CD4-positive, alpha-beta T cell (primary cell): ENCODE measurements at regions not wholly inside any gene's neighbourhood (a gene's known extent, or its start where the extent isn't known, plus 50 kb on each side); places are given as distances from the start of the nearest gene placed in this dataset.

Experiments used
- ATAC-seq: fragments of 200-7000 bp; cut with Tn5 transposase; one replicate; pipeline ENCODE4 v1.10.0; 2022; ENCODE audit warnings: mild to moderate bottlenecking; ENCODE audit not compliant: poor library complexity
- CTCF ChIA-PET: fragments of 350-600 bp; sonication (Branson Sonifier 250); formaldehyde crosslinking; loops from one replicate; lab custom pipeline; 2021; ENCODE audit warnings: antibody characterized with exemption, inconsistent platforms; lab: Charles Lee
- POLR2A ChIA-PET: fragments of 350-600 bp; sonication (Branson Sonifier 250); formaldehyde crosslinking; loops from one replicate; lab custom pipeline; 2021; ENCODE audit warnings: antibody characterized with exemption, inconsistent platforms; lab: Charles Lee
- DNase-seq, 14 experiments: peaks; one replicate each; pipeline ENCODE4 v3.0.0-alpha.2; 2013 to 2020; ENCODE audit warnings: mixed read lengths in 2 of 14
- H3K27ac ChIP-seq, 2 donors: one replicate each; pipeline versions ENCODE4 v1.5.1 to v1.7.0; 2013; ENCODE audit warnings: low read length in 2 of 2, low read depth in 1 of 2, mild to moderate bottlenecking in 1 of 2
- H3K27me3 ChIP-seq, 2 experiments: 1 replicate in 1 of 2; 2 replicates in 1 of 2; pipeline versions ENCODE4 v1.6.1 to v1.7.0; 2013; ENCODE audit warnings: low read length in 2 of 2, control low read depth in 1 of 2, mild to moderate bottlenecking in 1 of 2, moderate library complexity in 1 of 2; ENCODE audit not compliant: insufficient read depth in 2 of 2, control insufficient read depth in 1 of 2
- H3K36me3 ChIP-seq: one replicate; pipeline ENCODE4 v1.6.1; 2013; ENCODE audit warnings: low read length, control low read depth; ENCODE audit not compliant: insufficient read depth
- H3K4me1 ChIP-seq: one replicate; pipeline ENCODE4 v1.6.1; 2013; ENCODE audit warnings: low read length, control low read depth; ENCODE audit not compliant: insufficient read depth
- H3K4me3 ChIP-seq: one replicate; pipeline ENCODE4 v1.5.1; 2013; ENCODE audit warnings: mild to moderate bottlenecking, low read length, moderate library complexity
- H3K9me3 ChIP-seq, 2 experiments: 1 replicate in 1 of 2; 2 replicates in 1 of 2; pipeline versions ENCODE4 v1.6.1 to v1.7.0; 2013; ENCODE audit warnings: low read length in 2 of 2, mild to moderate bottlenecking in 2 of 2, control low read depth in 1 of 2, moderate library complexity in 1 of 2; ENCODE audit not compliant: control insufficient read depth in 1 of 2, insufficient read depth in 1 of 2
- H3K27ac Mint-ChIP-seq: one replicate; pipeline ENCODE4 v1.8.0; 2020; ENCODE audit warnings: mixed read lengths
- H3K27me3 Mint-ChIP-seq: one replicate; pipeline ENCODE4 v1.8.0; 2021; ENCODE audit warnings: mixed read lengths
- H3K36me3 Mint-ChIP-seq: one replicate; pipeline ENCODE4 v1.8.0; 2021; ENCODE audit warnings: low read depth, mixed read lengths
- H3K4me1 Mint-ChIP-seq: one replicate; pipeline ENCODE4 v1.8.0; 2021; ENCODE audit warnings: low read depth, mixed read lengths
- H3K4me3 Mint-ChIP-seq: one replicate; pipeline ENCODE4 v1.8.0; 2020; ENCODE audit warnings: mild to moderate bottlenecking, mixed read lengths
- H3K9me3 Mint-ChIP-seq: one replicate; pipeline ENCODE4 v1.8.0; 2020; ENCODE audit warnings: mixed read lengths
- intact Hi-C, 2 experiments: fragments of 100-400 bp; cut with DNase I in 1 of 2; cut with micrococcal nuclease in 1 of 2; formaldehyde crosslinking; loops; one replicate each; pipeline versions ENCODE4 v1.15.1 to v1.9.0; 2023 to 2025; cut with DNase I, micrococcal nuclease
- TF ChIP-seq, protein P1 (sequence below): fragments of 200-600 bp; IDR thresholded peaks from one replicate; pipeline ENCODE4 v1.8.0; 2022; ENCODE audit warnings: antibody characterized with exemption, mild to moderate bottlenecking

DNA sequence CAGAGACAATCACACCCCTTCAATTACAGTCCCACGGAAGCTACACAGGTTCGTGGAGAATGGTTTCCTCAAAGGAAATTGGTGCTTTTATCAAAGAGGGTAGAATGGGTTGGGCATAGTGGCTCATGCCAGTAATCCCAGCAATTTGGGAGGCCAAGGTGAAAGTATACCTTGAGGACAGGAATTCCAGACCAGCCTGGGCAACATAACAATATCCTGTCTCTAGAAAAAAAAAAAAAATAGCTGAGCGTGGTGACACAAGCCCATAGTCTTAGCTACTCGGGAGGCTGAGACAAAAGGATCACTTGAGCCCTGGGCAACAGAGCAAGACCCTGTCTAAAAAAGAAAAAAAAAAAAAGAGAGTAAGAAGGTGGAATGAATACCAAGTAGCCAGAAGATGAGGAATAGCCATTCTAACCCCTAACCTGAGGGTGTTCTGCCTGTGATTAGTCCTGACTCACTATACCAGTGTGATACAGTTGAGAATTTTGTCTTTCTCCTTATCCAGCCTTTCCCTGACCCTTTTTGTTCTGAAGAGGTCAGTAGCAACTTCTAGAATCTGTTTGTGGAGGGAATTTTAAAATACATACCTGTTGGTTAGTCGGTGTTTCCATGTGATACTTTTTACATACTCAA is 283.2 kb downstream of the MREG start:
- TF ChIP-seq, protein P1, sequence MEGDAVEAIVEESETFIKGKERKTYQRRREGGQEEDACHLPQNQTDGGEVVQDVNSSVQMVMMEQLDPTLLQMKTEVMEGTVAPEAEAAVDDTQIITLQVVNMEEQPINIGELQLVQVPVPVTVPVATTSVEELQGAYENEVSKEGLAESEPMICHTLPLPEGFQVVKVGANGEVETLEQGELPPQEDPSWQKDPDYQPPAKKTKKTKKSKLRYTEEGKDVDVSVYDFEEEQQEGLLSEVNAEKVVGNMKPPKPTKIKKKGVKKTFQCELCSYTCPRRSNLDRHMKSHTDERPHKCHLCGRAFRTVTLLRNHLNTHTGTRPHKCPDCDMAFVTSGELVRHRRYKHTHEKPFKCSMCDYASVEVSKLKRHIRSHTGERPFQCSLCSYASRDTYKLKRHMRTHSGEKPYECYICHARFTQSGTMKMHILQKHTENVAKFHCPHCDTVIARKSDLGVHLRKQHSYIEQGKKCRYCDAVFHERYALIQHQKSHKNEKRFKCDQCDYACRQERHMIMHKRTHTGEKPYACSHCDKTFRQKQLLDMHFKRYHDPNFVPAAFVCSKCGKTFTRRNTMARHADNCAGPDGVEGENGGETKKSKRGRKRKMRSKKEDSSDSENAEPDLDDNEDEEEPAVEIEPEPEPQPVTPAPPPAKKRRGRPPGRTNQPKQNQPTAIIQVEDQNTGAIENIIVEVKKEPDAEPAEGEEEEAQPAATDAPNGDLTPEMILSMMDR, result no peak
- ATAC-seq (no peak), DNase-seq (no peak)
- ChIA-PET CTCF (no interaction called here), POLR2A (no interaction called here)
- Histone ChIP-seq H3K9me3 (no peaks in the 10 kb centered on the region), H3K27ac (no peak overlapping the region), H3K4me3 (no peak overlapping the region), H3K36me3 (no peaks in the 10 kb centered on the region), H3K27me3 (no peaks in the 10 kb centered on the region), H3K4me1 (no peaks in the 10 kb centered on the region)
- intact Hi-C loops, result loop anchor here in 1 of 2 experiments (10.0 kb wide), 1 partner anchor 145 kb away; no protein-coding TSS in a partner anchor
- Mint-ChIP-seq H3K36me3 (no peaks in the 10 kb centered on the region), H3K4me1 (peaks cover 6% of the 10 kb centered on the region), H3K4me3 (no peak overlapping the region), H3K27ac (no peak overlapping the region), H3K9me3 (no peaks in the 10 kb centered on the region), H3K27me3 (no peaks in the 10 kb centered on the region)

DNA sequence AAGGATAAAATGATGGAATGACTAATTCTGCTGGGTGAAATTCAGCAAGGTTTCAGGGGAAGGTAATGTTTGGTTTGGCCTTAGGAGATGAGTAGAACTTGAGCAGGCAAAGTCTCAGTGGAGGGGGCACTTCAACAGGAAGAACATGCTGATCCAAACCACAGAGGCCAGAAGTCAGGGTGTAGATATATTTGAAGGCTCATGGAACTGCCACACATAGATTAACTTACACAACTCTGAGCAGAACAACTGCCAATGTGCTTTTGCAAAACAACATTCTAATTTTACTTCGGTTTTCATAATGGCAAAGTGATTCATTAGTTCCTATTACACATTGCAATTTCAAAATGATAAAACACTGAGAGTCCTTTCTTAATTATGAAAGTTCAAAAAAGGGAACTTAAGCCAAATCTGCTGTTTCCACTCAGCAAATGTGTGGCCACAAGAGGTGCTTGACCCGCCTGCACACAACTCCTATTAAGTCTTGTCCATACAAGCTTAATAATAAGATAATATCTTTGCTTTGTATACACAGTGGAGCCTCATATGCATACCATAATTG is 284.8 kb downstream of the MREG start:
- Mint-ChIP-seq H3K4me3 (no peak overlapping the region), H3K27me3 (no peaks in the 10 kb centered on the region), H3K36me3 (no peaks in the 10 kb centered on the region), H3K9me3 (no peaks in the 10 kb centered on the region), H3K4me1 (peaks cover 6% of the 10 kb centered on the region), H3K27ac (no peak overlapping the region)
- Histone ChIP-seq H3K4me1 (no peaks in the 10 kb centered on the region), H3K9me3 (no peaks in the 10 kb centered on the region), H3K4me3 (no peak overlapping the region), H3K36me3 (no peaks in the 10 kb centered on the region), H3K27ac (no peak overlapping the region), H3K27me3 (no peaks in the 10 kb centered on the region)
- DNase-seq (peak in 3 of 14 experiments; percentile 11 to 39 (median 31)), ATAC-seq (no peak)
- CTCF ChIA-PET, result no interaction called here
- TF ChIP-seq, protein P1, result no peak
- POLR2A ChIA-PET, result no interaction called here
- intact Hi-C loops, result loop anchor here in 1 of 2 experiments (10.0 kb wide), 1 partner anchor 144 kb away; no protein-coding TSS in a partner anchor

DNA sequence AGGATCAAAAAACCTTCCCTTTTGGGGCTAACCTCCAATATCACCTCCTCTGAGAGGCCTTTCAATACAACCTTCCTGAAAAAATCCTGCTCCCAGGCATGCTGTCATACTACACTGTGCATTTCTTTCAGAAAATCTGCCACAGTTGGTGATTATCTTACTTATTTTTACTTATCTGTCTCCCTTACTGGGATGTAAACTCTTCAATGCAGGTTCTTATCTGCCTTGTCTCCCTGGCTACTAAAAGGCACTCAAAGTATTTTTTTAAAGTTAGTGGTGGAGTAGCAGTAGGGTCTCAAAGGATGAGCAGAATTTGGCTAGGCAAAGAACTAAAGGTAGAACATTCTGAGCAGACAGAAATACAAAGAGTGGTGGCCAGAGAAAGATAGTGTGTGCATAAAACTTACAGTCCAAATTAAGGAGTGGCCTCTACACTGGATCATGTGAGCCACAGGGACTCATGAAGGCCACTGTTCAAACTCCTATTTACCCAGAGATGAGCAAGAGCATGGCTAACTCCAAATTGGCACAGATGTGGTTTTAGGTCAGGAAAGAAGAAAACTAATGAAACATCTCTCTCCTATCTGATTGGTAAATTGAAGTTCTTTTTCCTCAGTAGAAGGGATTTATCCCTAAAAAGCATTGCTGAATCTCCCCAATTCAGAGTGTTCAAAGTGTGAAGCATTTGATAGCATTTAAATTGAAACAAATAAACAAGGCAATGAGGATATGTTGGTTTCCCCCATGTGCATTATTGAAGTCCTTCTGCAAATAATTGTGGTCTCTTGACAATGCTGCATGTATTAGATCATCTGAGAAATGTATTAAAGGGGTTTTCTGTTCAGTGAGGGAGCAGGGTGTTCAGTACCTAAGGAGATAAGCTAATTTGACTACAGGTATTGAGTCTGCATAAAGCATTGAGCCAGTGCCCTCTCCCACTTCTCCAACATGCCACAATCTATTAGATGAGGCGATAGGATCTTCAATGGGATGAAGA is 285.5 kb downstream of the MREG start:
- no peak overlapping the region for H3K27ac ChIP-seq
- peaks cover 6% of the 10 kb centered on the region for H3K4me1 Mint-ChIP-seq
- TF ChIP-seq, protein P1, result no peak
- H3K36me3 ChIP-seq, result no peaks in the 10 kb centered on the region
- intact Hi-C loops, result loop anchor here in 1 of 2 experiments (10.0 kb wide), 1 partner anchor 143 kb away; no protein-coding TSS in a partner anchor
- no peak overlapping the region for H3K4me3 ChIP-seq
- H3K4me1 ChIP-seq, result no peaks in the 10 kb centered on the region
- no peaks in the 10 kb centered on the region for H3K27me3 ChIP-seq
- DNase-seq, result no peak
- no peaks in the 10 kb centered on the region for H3K27me3 Mint-ChIP-seq
- H3K36me3 Mint-ChIP-seq, result no peaks in the 10 kb centered on the region
- no peak overlapping the region for H3K27ac Mint-ChIP-seq
- H3K9me3 ChIP-seq, result no peaks in the 10 kb centered on the region
- CTCF ChIA-PET, result no interaction called here
- no peak for ATAC-seq
- POLR2A ChIA-PET, result no interaction called here
- no peaks in the 10 kb centered on the region for H3K9me3 Mint-ChIP-seq
- H3K4me3 Mint-ChIP-seq, result no peak overlapping the region
